SKM-1 (cell line): ENCODE measurements at regions not wholly inside any gene's neighbourhood (a gene's known extent, or its start where the extent isn't known, plus 50 kb on each side); places are given as distances from the start of the nearest gene placed in this dataset.

Experiments
- DNase-seq: peaks from one replicate; lab custom pipeline; 2025; ENCODE audit not compliant: unreplicated experiment; lab: John Stamatoyannopoulos, UW

DNA sequence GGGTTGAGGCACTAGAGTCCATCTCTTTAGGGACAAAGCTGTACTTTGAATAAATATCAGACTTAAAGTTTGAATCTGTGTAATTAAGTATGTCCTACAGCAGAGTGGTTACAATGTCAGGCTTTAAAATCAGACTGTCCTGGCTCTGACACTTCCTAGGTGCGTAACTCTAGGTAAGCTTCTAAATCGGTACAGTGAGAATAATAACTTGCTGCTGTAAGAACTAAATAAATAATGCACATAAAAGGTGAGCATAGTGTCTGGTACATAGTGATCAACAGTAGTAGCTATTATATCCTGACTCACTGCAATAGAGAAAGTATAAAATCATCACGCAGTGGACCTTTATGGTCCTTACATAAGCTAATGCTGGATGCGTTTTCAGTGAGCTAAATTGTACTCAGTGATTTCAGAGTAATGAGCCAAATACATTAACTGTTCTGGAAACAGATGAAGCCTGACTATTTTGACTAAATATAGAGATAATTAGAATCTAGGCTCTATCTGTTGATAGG lies 72.2 kb upstream of the PDK4 start:
- DNase-seq, result no peak

DNA sequence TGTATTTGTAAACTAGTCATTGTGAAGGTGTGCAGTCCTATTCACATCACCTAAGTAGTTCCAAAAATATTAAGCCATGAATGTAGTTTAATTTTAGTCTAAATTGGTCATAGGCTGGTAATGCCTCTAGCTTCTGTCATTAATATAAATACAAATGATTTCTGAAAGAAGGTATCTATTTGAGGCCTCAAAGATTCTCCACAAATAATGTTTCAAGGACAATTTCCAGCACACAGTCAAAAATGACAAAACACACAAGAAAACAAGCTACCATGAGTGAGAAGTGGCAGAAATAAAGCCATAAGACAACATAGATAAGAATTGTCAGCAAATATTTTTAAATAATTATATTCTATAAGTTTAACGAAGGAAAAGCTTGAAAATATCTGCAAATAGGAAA lies 66.7 kb upstream of the PDK4 start:
- no peak for DNase-seq

- no peak for DNase-seq
Measured at GRCh38 chr7:95660023-95660434, 63.7 kb upstream of the PDK4 start.

GRCh38 chr7:95658676-95659075 lies 62.4 kb upstream of the PDK4 start:
- no peak for DNase-seq

DNA sequence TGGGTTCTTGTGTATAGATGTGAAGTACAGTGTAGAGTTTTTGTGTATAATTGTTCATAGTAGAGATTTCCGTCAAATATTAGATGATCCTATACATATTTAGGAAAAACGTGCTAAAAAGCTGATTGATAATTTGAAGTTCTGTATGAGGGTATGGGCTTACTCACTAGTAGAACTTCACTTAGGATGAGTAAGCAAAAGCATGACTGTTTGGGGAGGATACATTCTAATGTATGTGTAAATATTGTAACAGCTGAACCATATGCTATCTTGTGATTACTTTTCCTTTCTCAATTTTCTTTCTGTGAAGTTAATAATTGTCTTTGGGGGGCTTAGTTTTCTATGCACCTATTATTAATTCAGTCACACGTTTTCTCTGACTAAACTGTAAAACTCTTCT lies 53.2 kb upstream of the PDK4 start:
- no peak for DNase-seq

DNA sequence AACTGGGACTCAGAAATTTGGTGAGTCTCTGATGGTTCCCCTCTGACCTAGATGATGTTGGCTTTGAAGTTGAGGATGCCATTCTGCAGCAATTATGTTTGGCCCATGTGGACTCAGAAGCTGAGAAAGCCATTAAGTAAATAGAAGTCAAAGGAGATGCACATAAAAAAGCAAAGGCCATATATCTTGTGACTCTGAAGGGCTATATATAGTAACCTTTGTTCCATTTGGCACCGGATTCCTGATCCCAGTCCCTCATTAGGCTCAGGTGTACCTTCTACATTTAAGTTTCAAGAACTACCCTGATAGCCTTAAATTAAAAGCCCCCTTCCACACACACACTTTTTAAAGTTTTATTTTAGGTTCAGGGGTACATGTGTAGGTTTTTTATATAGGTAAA lies 50.0 kb upstream of the PDK4 start:
- no peak for DNase-seq
